Astrocyte (in vitro differentiated cells and primary cell): ENCODE measurements at regions not wholly inside any gene's neighbourhood (a gene's known extent, or its start where the extent isn't known, plus 50 kb on each side); places are given as distances from the start of the nearest gene placed in this dataset.

Experiments
- DNase-seq: peaks from one replicate; pipeline ENCODE4 v3.0.0-alpha.2; 2010; ENCODE audit warnings: low read depth
- FAIRE-seq: peaks from 2 replicates; lab custom pipeline; 2011; peaks lifted over from hg19 to GRCh38; lab: Jason Lieb, UNC
- H2AFZ ChIP-seq: 2 replicates; pipeline ENCODE4 v1.6.0; 2012; ENCODE audit warnings: low read depth, low read length, inconsistent platforms
- H3K27ac ChIP-seq: 2 replicates; pipeline ENCODE4 v1.5.1; 2011; ENCODE audit warnings: low read depth, low read length, inconsistent platforms
- H3K27me3 ChIP-seq: 2 replicates; pipeline ENCODE4 v1.6.0; 2011; ENCODE audit warnings: low read length, inconsistent platforms; ENCODE audit not compliant: insufficient read depth
- H3K36me3 ChIP-seq: 2 replicates; pipeline ENCODE4 v1.5.1; 2011; ENCODE audit warnings: low read length, inconsistent platforms; ENCODE audit not compliant: insufficient read depth
- H3K4me1 ChIP-seq: 2 replicates; pipeline ENCODE4 v1.5.1; 2011; ENCODE audit warnings: low read length, inconsistent platforms; ENCODE audit not compliant: insufficient read depth
- H3K4me2 ChIP-seq: 2 replicates; pipeline ENCODE4 v1.6.0; 2012; ENCODE audit warnings: low read length, inconsistent platforms
- H3K4me3 ChIP-seq: 2 replicates; pipeline ENCODE4 v1.5.1; 2011; ENCODE audit warnings: low read depth, mild to moderate bottlenecking, low read length, inconsistent platforms; ENCODE audit not compliant: insufficient read depth
- H3K79me2 ChIP-seq: 2 replicates; pipeline ENCODE4 v1.6.0; 2012; ENCODE audit warnings: mild to moderate bottlenecking, low read length, inconsistent platforms; ENCODE audit not compliant: insufficient read depth
- H3K9ac ChIP-seq: 2 replicates; pipeline ENCODE4 v1.6.0; 2012; ENCODE audit warnings: mild to moderate bottlenecking, low read length, inconsistent platforms
- H3K9me3 ChIP-seq: 2 replicates; pipeline ENCODE4 v1.5.1; 2012; ENCODE audit warnings: low read depth, mild to moderate bottlenecking, low read length, inconsistent platforms; ENCODE audit not compliant: insufficient read depth
- H4K20me1 ChIP-seq: 2 replicates; pipeline ENCODE4 v1.6.0; 2012; ENCODE audit warnings: low read length, inconsistent platforms; ENCODE audit not compliant: insufficient read depth
- H3K27ac Mint-ChIP-seq: one replicate; pipeline ENCODE4 v1.8.0; 2021; ENCODE audit warnings: mild to moderate bottlenecking, mixed read lengths; ENCODE audit not compliant: unreplicated experiment
- H3K27me3 Mint-ChIP-seq: one replicate; pipeline ENCODE4 v1.8.0; 2021; ENCODE audit warnings: low read depth, mixed read lengths; ENCODE audit not compliant: unreplicated experiment
- H3K36me3 Mint-ChIP-seq: one replicate; pipeline ENCODE4 v1.8.0; 2021; ENCODE audit warnings: low read depth, mixed read lengths; ENCODE audit not compliant: unreplicated experiment
- H3K4me1 Mint-ChIP-seq: one replicate; pipeline ENCODE4 v1.8.0; 2021; ENCODE audit warnings: low read depth, mixed read lengths; ENCODE audit not compliant: unreplicated experiment
- H3K4me3 Mint-ChIP-seq: one replicate; pipeline ENCODE4 v1.8.0; 2021; ENCODE audit warnings: mild to moderate bottlenecking, moderate library complexity, mixed read lengths; ENCODE audit not compliant: unreplicated experiment
- H3K9me3 Mint-ChIP-seq: one replicate; pipeline ENCODE4 v1.8.0; 2021; ENCODE audit warnings: mild to moderate bottlenecking, mixed read lengths; ENCODE audit not compliant: unreplicated experiment
- EZH2 ChIP-seq: IDR thresholded peaks from 2 replicates; pipeline ENCODE4 v1.6.1; 2012; ENCODE audit warnings: mild to moderate bottlenecking, low read length, inconsistent platforms; ENCODE audit not compliant: insufficient read depth
- TF ChIP-seq, protein P1 (sequence below): IDR thresholded peaks from 2 replicates; pipeline ENCODE4 v1.5.1; 2011; ENCODE audit warnings: low read depth, mild to moderate bottlenecking, inconsistent platforms, low read length, moderate library complexity; ENCODE audit not compliant: insufficient read depth

DNA sequence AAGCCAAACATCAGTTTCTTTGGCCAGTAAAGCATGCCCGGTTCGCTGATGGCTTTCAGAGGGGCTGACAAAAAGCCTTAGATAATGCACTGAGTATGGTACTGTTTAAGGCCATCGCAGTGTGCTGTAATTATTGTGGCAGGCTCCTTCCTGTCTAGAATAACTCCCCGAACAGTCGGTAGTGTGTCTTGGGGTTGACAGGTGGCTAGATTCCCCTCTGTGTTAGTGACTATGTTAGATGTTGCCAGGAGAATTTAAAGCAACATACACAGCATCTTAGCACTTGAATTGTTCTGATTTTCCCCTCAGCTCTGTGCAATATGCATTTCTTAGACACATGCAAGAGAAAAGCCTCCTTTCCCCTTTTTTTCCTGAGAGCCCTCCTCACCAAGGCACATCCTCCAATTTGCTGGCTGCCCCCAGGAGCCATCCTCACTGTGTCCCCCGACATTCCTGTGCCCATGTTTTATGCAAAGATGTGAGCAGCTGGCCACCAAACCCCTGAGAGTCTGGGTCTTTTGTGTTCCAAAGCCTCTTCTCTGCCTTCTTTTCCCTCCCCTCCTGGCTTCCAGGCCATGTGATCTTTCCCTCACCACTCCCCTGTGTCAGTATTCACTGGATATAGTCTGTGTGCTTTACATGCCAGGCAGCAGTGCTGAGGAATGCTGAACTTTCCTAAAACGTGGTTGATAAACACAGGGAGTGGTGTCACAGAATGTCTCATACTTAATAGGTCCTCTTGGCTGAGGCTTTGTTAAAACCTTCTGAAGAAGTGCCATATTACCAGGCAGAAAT is 331.5 kb downstream of the HRH4 start:
- Histone ChIP-seq H3K27me3 (no peaks in the 10 kb centered on the region), H3K4me1 (no peaks in the 10 kb centered on the region), H2AFZ (peak overlapping the region; percentile 34), H3K79me2 (no peaks in the 10 kb centered on the region), H3K4me2 (no peak overlapping the region), H3K4me3 (no peak overlapping the region), H3K36me3 (no peaks in the 10 kb centered on the region), H3K9ac (no peak overlapping the region), H4K20me1 (no peaks in the 10 kb centered on the region), H3K27ac (no peak overlapping the region), H3K9me3 (no peaks in the 10 kb centered on the region)
- no peak for FAIRE-seq
- Mint-ChIP-seq H3K27ac (peak overlapping the region; percentile 82), H3K36me3 (no peaks in the 10 kb centered on the region), H3K9me3 (peaks cover 1% of the 10 kb centered on the region), H3K4me1 (peaks cover 5% of the 10 kb centered on the region), H3K27me3 (no peaks in the 10 kb centered on the region), H3K4me3 (no peak overlapping the region)
- DNase-seq: no peak
- TF ChIP-seq, protein P1, sequence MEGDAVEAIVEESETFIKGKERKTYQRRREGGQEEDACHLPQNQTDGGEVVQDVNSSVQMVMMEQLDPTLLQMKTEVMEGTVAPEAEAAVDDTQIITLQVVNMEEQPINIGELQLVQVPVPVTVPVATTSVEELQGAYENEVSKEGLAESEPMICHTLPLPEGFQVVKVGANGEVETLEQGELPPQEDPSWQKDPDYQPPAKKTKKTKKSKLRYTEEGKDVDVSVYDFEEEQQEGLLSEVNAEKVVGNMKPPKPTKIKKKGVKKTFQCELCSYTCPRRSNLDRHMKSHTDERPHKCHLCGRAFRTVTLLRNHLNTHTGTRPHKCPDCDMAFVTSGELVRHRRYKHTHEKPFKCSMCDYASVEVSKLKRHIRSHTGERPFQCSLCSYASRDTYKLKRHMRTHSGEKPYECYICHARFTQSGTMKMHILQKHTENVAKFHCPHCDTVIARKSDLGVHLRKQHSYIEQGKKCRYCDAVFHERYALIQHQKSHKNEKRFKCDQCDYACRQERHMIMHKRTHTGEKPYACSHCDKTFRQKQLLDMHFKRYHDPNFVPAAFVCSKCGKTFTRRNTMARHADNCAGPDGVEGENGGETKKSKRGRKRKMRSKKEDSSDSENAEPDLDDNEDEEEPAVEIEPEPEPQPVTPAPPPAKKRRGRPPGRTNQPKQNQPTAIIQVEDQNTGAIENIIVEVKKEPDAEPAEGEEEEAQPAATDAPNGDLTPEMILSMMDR: no peak
- TF ChIP-seq EZH2: no peak

DNA sequence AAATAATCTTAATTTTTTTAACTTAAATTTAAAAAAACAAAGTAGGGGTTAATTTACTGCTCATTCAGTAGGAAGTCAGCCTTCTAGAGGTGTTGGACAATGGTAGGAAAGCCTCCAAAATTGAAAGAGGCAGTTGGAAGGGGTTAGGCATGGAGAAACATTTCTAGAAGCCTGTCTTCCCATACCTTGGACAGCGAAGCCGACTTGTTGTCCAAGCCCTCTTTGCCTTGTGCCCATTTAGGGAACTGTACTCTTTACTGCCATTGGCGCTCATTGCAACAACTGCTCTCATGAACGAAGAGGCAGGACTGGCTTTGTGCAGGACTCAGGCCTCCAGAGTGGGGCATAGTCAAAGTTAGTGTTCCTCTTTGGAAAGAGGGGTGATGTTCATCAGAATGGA is 333.3 kb downstream of the HRH4 start:
- Mint-ChIP-seq H3K27me3 (no peaks in the 10 kb centered on the region), H3K4me3 (no peak overlapping the region), H3K9me3 (peaks cover 1% of the 10 kb centered on the region), H3K4me1 (peaks cover 8% of the 10 kb centered on the region), H3K27ac (no peak overlapping the region), H3K36me3 (no peaks in the 10 kb centered on the region)
- no peak for DNase-seq
- H3K9me3 ChIP-seq: no peaks in the 10 kb centered on the region
- no peak for TF ChIP-seq EZH2
- TF ChIP-seq, protein P1: no peak
- FAIRE-seq: no peak
- H3K4me3 ChIP-seq: no peak overlapping the region
- no peaks in the 10 kb centered on the region for H3K27me3 ChIP-seq
- H4K20me1 ChIP-seq: no peaks in the 10 kb centered on the region
- no peak overlapping the region for H2AFZ ChIP-seq
- no peak overlapping the region for H3K4me2 ChIP-seq
- no peaks in the 10 kb centered on the region for H3K79me2 ChIP-seq
- no peaks in the 10 kb centered on the region for H3K36me3 ChIP-seq
- H3K27ac ChIP-seq: no peak overlapping the region
- no peak overlapping the region for H3K9ac ChIP-seq
- no peaks in the 10 kb centered on the region for H3K4me1 ChIP-seq

DNA sequence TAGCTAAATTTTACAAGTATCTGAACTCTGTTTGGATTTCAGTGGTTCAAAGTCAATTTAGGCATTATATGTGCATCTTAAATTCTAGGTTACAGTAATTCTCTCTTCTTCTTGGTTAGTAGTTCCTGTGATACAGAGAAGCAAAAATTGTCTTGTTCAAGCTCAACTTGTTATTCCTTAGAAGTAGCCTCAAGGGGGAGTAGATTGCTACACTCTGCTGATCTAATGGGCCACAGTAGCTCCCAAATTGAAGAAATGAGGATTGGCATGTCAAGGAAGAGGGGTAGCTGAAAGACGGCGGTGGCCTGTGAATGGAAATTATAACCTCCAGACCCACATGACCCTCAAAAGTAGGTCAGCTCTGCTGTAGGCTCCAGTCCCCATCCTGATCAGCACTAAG is 334.7 kb downstream of the HRH4 start:
- no peak for DNase-seq
- no peaks in the 10 kb centered on the region for H3K9me3 ChIP-seq
- no peaks in the 10 kb centered on the region for H3K27me3 ChIP-seq
- no peak overlapping the region for H2AFZ ChIP-seq
- no peak for TF ChIP-seq EZH2
- TF ChIP-seq, protein P1: no peak
- no peak overlapping the region for H3K27ac ChIP-seq
- no peaks in the 10 kb centered on the region for H3K36me3 ChIP-seq
- H3K4me1 ChIP-seq: no peaks in the 10 kb centered on the region
- Mint-ChIP-seq H3K36me3 (no peaks in the 10 kb centered on the region), H3K27me3 (no peaks in the 10 kb centered on the region), H3K4me3 (no peak overlapping the region), H3K27ac (no peak overlapping the region), H3K9me3 (peaks cover 1% of the 10 kb centered on the region), H3K4me1 (peaks cover 11% of the 10 kb centered on the region)
- no peak overlapping the region for H3K4me3 ChIP-seq
- FAIRE-seq: no peak
- H3K4me2 ChIP-seq: no peak overlapping the region
- no peak overlapping the region for H3K9ac ChIP-seq
- no peaks in the 10 kb centered on the region for H4K20me1 ChIP-seq
- H3K79me2 ChIP-seq: no peaks in the 10 kb centered on the region
